Osteocyte (in vitro differentiated cells): ENCODE measurements at regions not wholly inside any gene's neighbourhood (a gene's known extent, or its start where the extent isn't known, plus 50 kb on each side); places are given as distances from the start of the nearest gene placed in this dataset.
A peak's percentile ranks its signal among the peaks of the same experiment; 100 is the strongest.

Experiments used
- DNase-seq: peaks from one replicate; pipeline ENCODE4 v3.0.0; 2021; ENCODE audit warnings: mixed read lengths; ENCODE audit not compliant: unreplicated experiment; ENCODE audit errors: extremely low spot score
- H3K27ac Mint-ChIP-seq: one replicate; pipeline ENCODE4 v1.8.0; 2021; ENCODE audit warnings: mild to moderate bottlenecking, mixed read lengths; ENCODE audit not compliant: unreplicated experiment
- H3K27me3 Mint-ChIP-seq: one replicate; pipeline ENCODE4 v1.8.0; 2021; ENCODE audit warnings: mixed read lengths; ENCODE audit not compliant: unreplicated experiment
- H3K36me3 Mint-ChIP-seq: one replicate; pipeline ENCODE4 v1.8.0; 2021; ENCODE audit warnings: mixed read lengths; ENCODE audit not compliant: unreplicated experiment
- H3K4me1 Mint-ChIP-seq: one replicate; pipeline ENCODE4 v1.8.0; 2021; ENCODE audit warnings: mixed read lengths; ENCODE audit not compliant: unreplicated experiment
- H3K4me3 Mint-ChIP-seq: one replicate; pipeline ENCODE4 v1.8.0; 2021; ENCODE audit warnings: mild to moderate bottlenecking, moderate library complexity, mixed read lengths; ENCODE audit not compliant: unreplicated experiment
- H3K9me3 Mint-ChIP-seq: one replicate; pipeline ENCODE4 v1.8.0; 2021; ENCODE audit warnings: mixed read lengths; ENCODE audit not compliant: unreplicated experiment
- CTCF ChIP-seq: fragments of 200-600 bp; sonication (generic); IDR thresholded peaks from 2 replicates; pipeline ENCODE4 v1.5.0; 2021; ENCODE audit warnings: antibody characterized with exemption, mild to moderate bottlenecking, moderate library complexity

- Mint-ChIP-seq H3K9me3 (peaks cover 3% of the 10 kb centered on the region), H3K27ac (no peak overlapping the region), H3K36me3 (no peaks in the 10 kb centered on the region), H3K4me3 (no peak overlapping the region), H3K27me3 (no peaks in the 10 kb centered on the region), H3K4me1 (no peaks in the 10 kb centered on the region)
- no peak for TF ChIP-seq CTCF
- no peak for DNase-seq
Observed at GRCh38 chr13:58827904-58828303, 1196.4 kb downstream of the PCDH17 start.

- H3K9me3 Mint-ChIP-seq = no peaks in the 10 kb centered on the region
- no peaks in the 10 kb centered on the region for H3K4me1 Mint-ChIP-seq
- no peak overlapping the region for H3K27ac Mint-ChIP-seq
- no peak for TF ChIP-seq CTCF
- no peaks in the 10 kb centered on the region for H3K27me3 Mint-ChIP-seq
- DNase-seq = no peak
- H3K36me3 Mint-ChIP-seq = no peaks in the 10 kb centered on the region
- H3K4me3 Mint-ChIP-seq = no peak overlapping the region
Observed at GRCh38 chr13:58830841-58831240, 1199.3 kb downstream of the PCDH17 start.

GRCh38 chr13:58838615-58839014 lies 1207.1 kb downstream of the PCDH17 start:
- Mint-ChIP-seq H3K27me3 (no peaks in the 10 kb centered on the region), H3K9me3 (no peaks in the 10 kb centered on the region), H3K27ac (no peak overlapping the region), H3K36me3 (no peaks in the 10 kb centered on the region), H3K4me1 (peaks cover 16% of the 10 kb centered on the region), H3K4me3 (no peak overlapping the region)
- DNase-seq = no peak
- no peak for TF ChIP-seq CTCF

GRCh38 chr13:58843071-58843470 lies 1211.5 kb downstream of the PCDH17 start:
- peaks cover 16% of the 10 kb centered on the region for H3K4me1 Mint-ChIP-seq
- no peaks in the 10 kb centered on the region for H3K27me3 Mint-ChIP-seq
- DNase-seq = no peak
- peaks cover 16% of the 10 kb centered on the region for H3K9me3 Mint-ChIP-seq
- peak overlapping the region; percentile 29 for H3K27ac Mint-ChIP-seq
- no peak for TF ChIP-seq CTCF
- H3K36me3 Mint-ChIP-seq = no peaks in the 10 kb centered on the region
- no peak overlapping the region for H3K4me3 Mint-ChIP-seq

GRCh38 chr13:58843567-58843966 lies 1212.0 kb downstream of the PCDH17 start:
- Mint-ChIP-seq H3K36me3 (no peaks in the 10 kb centered on the region), H3K27ac (no peak overlapping the region), H3K4me3 (no peak overlapping the region), H3K27me3 (no peaks in the 10 kb centered on the region), H3K9me3 (peaks cover 16% of the 10 kb centered on the region), H3K4me1 (peaks cover 16% of the 10 kb centered on the region)
- no peak for DNase-seq
- no peak for TF ChIP-seq CTCF
